ENCODE measurements at regions not wholly inside any gene's neighbourhood (a gene's known extent, or its start where the extent isn't known, plus 50 kb on each side); places are given as distances from the start of the nearest gene placed in this dataset.

- H3K4me3 ChIP-seq (ENCODE audit: low read depth, low read length): no peak overlapping the region
- DNase-seq (ENCODE audit: low read depth): no peak
These were observed 211.3 kb upstream of the RAG2 start for GRCh38 chr11:36809303-36809702.

- no peak overlapping the region for H3K4me3 ChIP-seq (ENCODE audit: low read depth, low read length)
- DNase-seq (ENCODE audit: low read depth): no peak
These were observed 209.8 kb upstream of the RAG2 start for GRCh38 chr11:36807871-36808270.

GRCh38 chr11:36803084-36803483 is 205.0 kb upstream of the RAG2 start:
- H3K4me3 ChIP-seq (ENCODE audit: low read depth, low read length): no peak overlapping the region
- DNase-seq (ENCODE audit: low read depth): no peak

GRCh38 chr11:36792996-36793914 is 195.2 kb upstream of the RAG2 start:
- no peak overlapping the region for H3K4me3 ChIP-seq (ENCODE audit: low read depth, low read length)
- DNase-seq (ENCODE audit: low read depth): no peak

GRCh38 chr11:36791957-36792356 is 193.9 kb upstream of the RAG2 start:
- no peak for DNase-seq (ENCODE audit: low read depth)
- no peak overlapping the region for H3K4me3 ChIP-seq (ENCODE audit: low read depth, low read length)

- no peak for DNase-seq (ENCODE audit: low read depth)
- H3K4me3 ChIP-seq (ENCODE audit: low read depth, low read length): no peak overlapping the region
These were observed 192.5 kb upstream of the RAG2 start for GRCh38 chr11:36790526-36790925.

DNA sequence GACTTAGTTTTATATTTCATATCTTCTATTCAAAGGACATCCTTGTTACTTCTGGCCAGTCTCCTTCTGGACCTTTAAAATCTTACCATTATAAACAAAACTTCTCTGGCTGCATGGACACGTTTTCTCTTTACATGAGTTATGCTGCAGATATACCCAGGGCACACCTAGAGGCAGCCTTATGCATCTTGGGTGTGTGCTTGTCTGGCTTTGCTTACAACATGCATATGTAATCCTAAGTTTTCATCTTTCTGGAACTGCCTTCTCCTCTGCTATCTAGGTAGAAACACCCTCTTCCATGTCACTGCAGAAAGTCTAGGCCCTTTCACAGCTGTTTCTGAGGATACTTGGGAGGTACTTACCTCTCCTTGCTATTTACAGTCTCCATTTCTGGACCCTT is 185.8 kb upstream of the RAG2 start:
- no peak for DNase-seq (ENCODE audit: low read depth)
- no peak overlapping the region for H3K4me3 ChIP-seq (ENCODE audit: low read depth, low read length)

- H3K4me3 ChIP-seq (ENCODE audit: low read depth, low read length): no peak overlapping the region
- no peak for DNase-seq (ENCODE audit: low read depth)
These were observed 181.8 kb upstream of the RAG2 start for GRCh38 chr11:36779791-36780190.

GRCh38 chr11:36777311-36777710 is 179.3 kb upstream of the RAG2 start:
- DNase-seq (ENCODE audit: low read depth): no peak
- no peak overlapping the region for H3K4me3 ChIP-seq (ENCODE audit: low read depth, low read length)

- no peak for DNase-seq (ENCODE audit: low read depth)
- no peak overlapping the region for H3K4me3 ChIP-seq (ENCODE audit: low read depth, low read length)
These were observed 177.7 kb upstream of the RAG2 start for GRCh38 chr11:36775756-36776155.

DNA sequence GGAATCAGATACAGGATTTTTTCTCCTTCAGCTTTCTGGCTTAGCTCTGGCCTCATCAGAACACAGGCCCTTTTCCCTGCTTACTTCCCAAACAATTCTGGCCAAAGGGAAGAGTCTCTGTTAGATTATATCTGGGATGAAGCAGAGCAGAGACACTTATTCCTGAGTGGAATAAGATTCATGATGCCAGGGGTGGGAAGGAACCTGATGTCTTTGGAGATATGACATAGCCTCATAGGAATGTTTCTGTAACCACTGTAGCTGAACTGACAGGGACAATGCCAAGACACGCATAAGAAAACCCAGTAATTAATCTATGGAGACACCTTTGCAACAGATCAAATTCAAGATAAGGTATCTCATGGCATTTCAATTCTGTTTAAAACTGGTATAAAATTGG is 177.1 kb upstream of the RAG2 start:
- no peak for DNase-seq (ENCODE audit: low read depth)
- H3K4me3 ChIP-seq (ENCODE audit: low read depth, low read length): no peak overlapping the region

GRCh38 chr11:36774603-36775002 is 176.6 kb upstream of the RAG2 start:
- no peak overlapping the region for H3K4me3 ChIP-seq (ENCODE audit: low read depth, low read length)
- peak; percentile 35 for DNase-seq (ENCODE audit: low read depth)

GRCh38 chr11:36763187-36763586 is 165.2 kb upstream of the RAG2 start:
- no peak overlapping the region for H3K4me3 ChIP-seq (ENCODE audit: low read depth, low read length)
- no peak for DNase-seq (ENCODE audit: low read depth)

- DNase-seq (ENCODE audit: low read depth): no peak
- no peak overlapping the region for H3K4me3 ChIP-seq (ENCODE audit: low read depth, low read length)
These were observed 159.0 kb upstream of the RAG2 start for GRCh38 chr11:36757075-36757474.

DNA sequence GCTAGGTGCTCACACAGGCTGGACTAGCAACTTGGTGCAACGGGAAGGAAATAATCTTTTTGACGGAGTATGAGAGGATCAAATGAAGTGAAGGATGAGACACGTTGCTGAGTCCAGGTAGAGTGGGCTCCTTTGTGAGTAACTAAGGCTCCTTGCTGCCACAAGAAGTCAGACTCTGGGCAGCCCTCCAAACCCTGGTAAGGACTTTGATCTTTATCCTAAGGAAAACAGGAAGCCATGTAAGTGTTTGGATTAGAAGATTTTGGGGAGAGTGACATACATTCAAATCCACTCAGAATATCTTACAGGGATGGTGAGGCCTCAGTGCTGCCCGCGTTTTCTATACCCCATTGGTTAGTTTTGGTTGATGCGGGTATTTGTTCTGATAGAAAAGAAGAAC is 155.9 kb upstream of the RAG2 start:
- no peak overlapping the region for H3K4me3 ChIP-seq (ENCODE audit: low read depth, low read length)
- DNase-seq (ENCODE audit: low read depth): no peak

DNA sequence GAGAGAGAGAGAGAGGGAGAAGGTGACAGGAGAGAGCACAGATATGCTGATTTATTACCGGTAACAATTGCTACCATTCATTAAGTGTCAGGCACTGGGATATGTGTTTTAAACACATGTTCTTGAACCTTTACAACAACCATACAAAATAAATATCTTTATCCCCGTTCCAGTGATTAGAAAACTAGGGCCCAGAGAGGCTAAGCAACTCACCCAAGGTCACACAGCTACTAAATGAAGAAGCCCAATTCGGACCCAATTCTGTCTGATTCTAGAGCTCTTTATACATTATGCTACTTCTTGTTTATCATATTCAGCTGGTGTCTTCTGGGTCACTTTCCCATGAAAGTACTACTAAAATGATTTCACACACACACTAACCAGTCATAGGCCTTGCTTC is 154.0 kb upstream of the RAG2 start:
- DNase-seq (ENCODE audit: low read depth): no peak
- no peak overlapping the region for H3K4me3 ChIP-seq (ENCODE audit: low read depth, low read length)

DNA sequence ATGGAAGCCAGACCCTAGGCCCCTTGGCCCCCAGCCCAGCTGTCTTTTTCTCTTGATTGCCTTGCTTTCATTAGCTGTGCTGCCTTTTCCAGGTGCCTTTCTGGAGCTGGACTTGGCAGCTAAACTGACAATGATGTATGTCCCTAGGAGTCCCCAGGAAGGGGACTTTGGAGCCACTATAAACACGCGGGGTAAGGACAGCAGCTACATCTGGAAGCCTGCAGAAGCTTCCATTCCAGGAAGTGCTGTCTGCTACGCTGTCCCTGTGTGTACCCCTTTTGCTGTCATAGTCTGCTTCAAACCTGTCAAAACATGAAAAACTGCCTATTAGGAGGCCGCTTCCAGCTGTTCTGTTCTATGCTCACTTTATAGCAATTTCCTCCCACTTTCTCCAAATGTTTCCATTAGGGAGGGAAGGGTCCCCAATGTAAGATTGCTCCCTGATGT is 153.3 kb upstream of the RAG2 start:
- DNase-seq (ENCODE audit: low read depth): no peak
- H3K4me3 ChIP-seq (ENCODE audit: low read depth, low read length): no peak overlapping the region

DNA sequence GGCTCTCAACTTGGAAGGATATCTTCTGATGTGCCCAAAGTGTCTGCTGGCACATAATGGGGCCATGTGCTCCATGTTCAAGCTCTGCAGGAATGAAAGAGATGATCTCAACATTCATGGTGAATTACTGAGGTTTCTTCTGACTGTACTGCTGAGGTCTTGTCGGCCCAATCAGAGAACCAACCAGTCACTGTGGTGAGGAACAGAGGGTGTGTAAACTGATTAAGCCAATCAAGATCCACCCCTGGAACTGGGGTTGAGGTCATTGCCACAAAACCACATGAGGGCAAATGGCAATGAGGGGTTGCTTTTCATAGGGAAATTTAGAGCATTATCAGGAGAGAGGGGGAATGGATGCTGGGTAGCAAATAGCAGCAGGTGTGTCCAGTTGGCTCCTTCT is 152.3 kb upstream of the RAG2 start:
- no peak for DNase-seq (ENCODE audit: low read depth)
- H3K4me3 ChIP-seq (ENCODE audit: low read depth, low read length): no peak overlapping the region

GRCh38 chr11:36748836-36749235 is 150.8 kb upstream of the RAG2 start:
- H3K4me3 ChIP-seq (ENCODE audit: low read depth, low read length): no peak overlapping the region
- DNase-seq (ENCODE audit: low read depth): no peak

DNA sequence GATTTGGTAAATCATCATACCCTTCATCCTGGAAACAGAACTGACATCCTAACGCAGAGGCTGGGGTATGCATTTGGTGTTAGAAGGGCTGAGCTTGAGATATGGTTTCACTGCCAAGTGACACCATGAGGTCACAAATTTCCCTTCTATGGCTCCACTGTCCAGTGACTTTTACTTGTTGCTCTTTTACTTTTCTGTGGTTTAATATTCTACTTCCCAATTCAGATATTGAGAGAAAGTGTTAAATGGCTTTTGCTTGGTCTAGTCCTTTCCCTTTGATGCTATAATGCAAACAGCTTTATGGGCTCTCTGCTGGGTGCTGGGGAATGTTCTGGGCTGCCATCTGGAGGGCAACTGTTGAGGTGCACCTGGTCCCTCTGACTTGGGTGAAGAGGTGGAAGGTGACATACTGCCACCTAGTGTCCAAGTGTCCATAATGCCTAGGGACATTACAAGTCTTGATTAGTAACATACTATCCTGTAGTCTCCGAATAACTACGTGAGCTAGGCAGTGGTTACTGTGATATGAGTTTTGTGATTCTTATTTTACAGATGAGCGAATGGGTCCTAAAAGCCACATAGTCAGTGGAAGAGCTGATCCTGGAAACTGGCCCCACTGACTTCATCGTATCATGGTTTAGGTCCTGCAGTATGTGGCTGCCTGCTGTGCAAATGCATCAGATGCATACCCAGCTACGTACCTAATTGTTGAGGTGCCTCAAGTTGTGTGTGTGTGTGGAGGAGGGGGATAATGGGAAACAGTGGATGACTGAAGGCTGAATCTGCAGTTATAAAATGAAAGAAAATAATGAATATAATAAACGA is 149.1 kb upstream of the RAG2 start:
- no peak overlapping the region for H3K4me3 ChIP-seq (ENCODE audit: low read depth, low read length)
- DNase-seq (ENCODE audit: low read depth): peak; percentile 68
